Peyer's patch (tissue), 4 donors: ENCODE measurements at regions not wholly inside any gene's neighbourhood (a gene's known extent, or its start where the extent isn't known, plus 50 kb on each side); places are given as distances from the start of the nearest gene placed in this dataset.

Experiments used
- CTCF ChIP-seq, 6 experiments: fragments of 450-650 bp in 4 of 6; fragments of 200-600 bp in 2 of 6; sonication (generic) in 1 of 6; IDR thresholded peaks; one replicate each; pipeline ENCODE4 v1.5.1; 2017 to 2019; ENCODE audit warnings: antibody characterized with exemption in 6 of 6, mild to moderate bottlenecking in 3 of 6, moderate library complexity in 1 of 6
- POLR2A ChIP-seq, 2 donors: fragments of 450-650 bp; IDR thresholded peaks; one replicate each; pipeline ENCODE4 v1.5.1; 2017; ENCODE audit warnings: antibody characterized with exemption in 2 of 2, mild to moderate bottlenecking in 2 of 2, moderate library complexity in 2 of 2

DNA sequence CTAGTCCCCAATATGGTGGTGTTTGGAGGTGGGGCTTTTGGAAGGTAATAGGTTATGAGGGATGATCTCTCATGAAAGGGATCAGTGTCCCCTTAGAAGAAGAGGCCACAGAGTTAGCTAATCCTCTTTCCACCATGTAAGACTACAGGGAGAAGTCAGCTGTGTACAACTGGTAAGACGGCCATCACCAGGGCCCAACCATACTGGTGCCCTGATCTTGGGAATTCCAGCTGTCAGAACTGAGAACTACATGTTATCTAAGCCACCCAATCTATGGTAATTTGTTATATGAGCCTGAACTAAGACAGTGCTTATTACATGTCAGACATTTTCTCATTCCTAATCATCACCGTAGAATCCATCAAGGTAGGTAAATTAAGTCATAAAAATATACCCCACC is 77.7 kb upstream of the ZNF217 start:
- TF ChIP-seq POLR2A (IDR thresholded peaks at IDR 0.05): no peak
- TF ChIP-seq CTCF (IDR thresholded peaks at IDR 0.05): peak in 1 of 6 experiments; percentile 5
